H9 (cell line): ENCODE measurements at regions not wholly inside any gene's neighbourhood (a gene's known extent, or its start where the extent isn't known, plus 50 kb on each side); places are given as distances from the start of the nearest gene placed in this dataset.

Experiments used
- DNase-seq: peaks from one replicate; pipeline ENCODE4 v3.0.0-alpha.2; 2017
- H2AFZ ChIP-seq: one replicate; pipeline ENCODE4 v1.6.1; 2013; ENCODE audit warnings: mild to moderate bottlenecking, low read length, control low read depth, moderate library complexity
- H2AK5ac ChIP-seq: 2 replicates; pipeline ENCODE4 v1.6.1; 2013; ENCODE audit warnings: low read length, control low read depth, mixed read lengths; ENCODE audit not compliant: insufficient read length
- H2BK120ac ChIP-seq: one replicate; pipeline ENCODE4 v1.6.1; 2013; ENCODE audit warnings: low read depth, mild to moderate bottlenecking, low read length, control low read depth, inconsistent platforms; ENCODE audit not compliant: poor library complexity, severe bottlenecking
- H2BK12ac ChIP-seq: 2 replicates; pipeline ENCODE4 v1.6.1; 2013; ENCODE audit warnings: low read length, control low read depth, mixed read lengths, low read depth; ENCODE audit not compliant: insufficient read length
- H2BK15ac ChIP-seq: 2 replicates; pipeline ENCODE4 v1.6.1; 2013; ENCODE audit warnings: low read depth, low read length, control low read depth
- H2BK20ac ChIP-seq: one replicate; pipeline ENCODE4 v1.6.1; 2013; ENCODE audit warnings: low read depth, mild to moderate bottlenecking, low read length, control low read depth, inconsistent platforms; ENCODE audit not compliant: poor library complexity, severe bottlenecking
- H2BK5ac ChIP-seq: 2 replicates; pipeline ENCODE4 v1.6.1; 2013; ENCODE audit warnings: low read length, control low read depth, mixed read lengths; ENCODE audit not compliant: insufficient read length
- H3K14ac ChIP-seq: 2 replicates; pipeline ENCODE4 v1.6.1; 2013; ENCODE audit warnings: low read length, control low read depth; ENCODE audit not compliant: insufficient read depth
- H3K18ac ChIP-seq: 2 replicates; pipeline ENCODE4 v1.6.1; 2013; ENCODE audit warnings: low read depth, mild to moderate bottlenecking, mixed read lengths, low read length, control low read depth; ENCODE audit not compliant: insufficient read length
- H3K23ac ChIP-seq: 2 replicates; pipeline ENCODE4 v1.6.1; 2013; ENCODE audit warnings: low read length, control low read depth, mixed read lengths, low read depth; ENCODE audit not compliant: insufficient read length
- H3K23me2 ChIP-seq: 2 replicates; pipeline ENCODE4 v1.6.1; 2013; ENCODE audit warnings: low read depth, mild to moderate bottlenecking, mixed read lengths, low read length, control low read depth; ENCODE audit not compliant: insufficient read length, poor library complexity, severe bottlenecking
- H3K27ac ChIP-seq: 2 replicates; pipeline ENCODE4 v1.5.1; 2013; ENCODE audit warnings: low read length, control low read depth, mixed read lengths, low read depth; ENCODE audit not compliant: insufficient read length
- H3K27me3 ChIP-seq: 2 replicates; pipeline ENCODE4 v1.6.1; 2013; ENCODE audit warnings: low read length, control low read depth, inconsistent platforms; ENCODE audit not compliant: insufficient read depth
- H3K4ac ChIP-seq: 2 replicates; pipeline ENCODE4 v1.6.1; 2013; ENCODE audit warnings: low read depth, mild to moderate bottlenecking, control low read depth, inconsistent platforms, low read length, moderate library complexity
- H3K4me1 ChIP-seq: 2 replicates; pipeline ENCODE4 v1.6.1; 2013; ENCODE audit warnings: low read length, control low read depth, inconsistent platforms; ENCODE audit not compliant: insufficient read depth
- H3K4me2 ChIP-seq: 2 replicates; pipeline ENCODE4 v1.6.1; 2013; ENCODE audit warnings: low read length, control low read depth, mixed read lengths; ENCODE audit not compliant: insufficient read length, insufficient read depth
- H3K56ac ChIP-seq: 2 replicates; pipeline ENCODE4 v1.6.1; 2013; ENCODE audit warnings: low read depth, mild to moderate bottlenecking, mixed read lengths, low read length, control low read depth; ENCODE audit not compliant: insufficient read length
- H3K79me1 ChIP-seq: 2 replicates; pipeline ENCODE4 v1.6.1; 2013; ENCODE audit warnings: low read depth, mild to moderate bottlenecking, moderate library complexity, low read length, control low read depth, inconsistent platforms; ENCODE audit not compliant: insufficient read depth, poor library complexity, severe bottlenecking
- H3K79me2 ChIP-seq: 2 replicates; pipeline ENCODE4 v1.6.1; 2013; ENCODE audit warnings: low read length, control low read depth, inconsistent platforms; ENCODE audit not compliant: insufficient read depth
- H3K9ac ChIP-seq: 2 replicates; pipeline ENCODE4 v1.6.1; 2013; ENCODE audit warnings: low read length, control low read depth, mixed read lengths; ENCODE audit not compliant: insufficient read length; ENCODE audit errors: extremely low read depth
- H3K9me3 ChIP-seq: one replicate; pipeline ENCODE4 v1.6.1; 2013; ENCODE audit warnings: low read depth, low read length, inconsistent platforms; ENCODE audit not compliant: control insufficient read depth
- H3T11ph ChIP-seq: one replicate; pipeline ENCODE4 v1.6.1; 2013; ENCODE audit warnings: mild to moderate bottlenecking, low read length, control low read depth, inconsistent platforms
- H4K20me1 ChIP-seq: one replicate; pipeline ENCODE4 v1.6.1; 2013; ENCODE audit not compliant: control insufficient read depth, insufficient read length, insufficient read depth
- H4K5ac ChIP-seq: 2 replicates; pipeline ENCODE4 v1.6.1; 2013; ENCODE audit warnings: low read depth, mild to moderate bottlenecking, mixed read lengths, low read length, control low read depth; ENCODE audit not compliant: insufficient read length
- H4K8ac ChIP-seq: replicated peaks from 2 replicates; pipeline ENCODE4 v1.6.1; 2013; ENCODE audit warnings: low read length, control low read depth, mixed read lengths, low read depth; ENCODE audit not compliant: insufficient read length
- H4K91ac ChIP-seq: 2 replicates; pipeline ENCODE4 v1.6.1; 2013; ENCODE audit warnings: low read depth, mild to moderate bottlenecking, moderate library complexity, mixed read lengths, low read length, control low read depth; ENCODE audit not compliant: insufficient read length
- H3K27ac Mint-ChIP-seq, 3 experiments: 2 replicates in 2 of 3; 3 replicates in 1 of 3; pipeline ENCODE4 v1.8.0; 2020 to 2021; ENCODE audit warnings: mixed read lengths in 3 of 3, mild to moderate bottlenecking in 1 of 3, moderate library complexity in 1 of 3
- H3K27me3 Mint-ChIP-seq: 2 replicates; pipeline ENCODE4 v1.8.0; 2021; ENCODE audit warnings: low read depth, mild to moderate bottlenecking, moderate library complexity, mixed read lengths
- H3K36me3 Mint-ChIP-seq, 3 experiments: 2 replicates in 2 of 3; 3 replicates in 1 of 3; pipeline ENCODE4 v1.8.0; 2020 to 2021; ENCODE audit warnings: low read depth in 3 of 3, mixed read lengths in 3 of 3; ENCODE audit not compliant: insufficient read depth in 1 of 3
- H3K4me1 Mint-ChIP-seq, 2 experiments: 2 replicates each; pipeline ENCODE4 v1.8.0; 2020; ENCODE audit warnings: mixed read lengths in 2 of 2
- H3K4me3 Mint-ChIP-seq, 2 experiments: 2 replicates in 1 of 2; 3 replicates in 1 of 2; pipeline ENCODE4 v1.8.0; 2020 to 2021; ENCODE audit warnings: mild to moderate bottlenecking in 2 of 2, mixed read lengths in 2 of 2, moderate library complexity in 1 of 2
- H3K9me3 Mint-ChIP-seq, 2 experiments: 2 replicates in 1 of 2; 3 replicates in 1 of 2; pipeline ENCODE4 v1.8.0; 2020; ENCODE audit warnings: mild to moderate bottlenecking in 2 of 2, mixed read lengths in 2 of 2, moderate library complexity in 1 of 2
- WGBS: extraction: QIAGEN DNeasy Blood & Tissue Kit; methylation state at CpG from one replicate; pipeline ENCODE4 v1.1.7; 2013; ENCODE audit warnings: missing lambda C conversion rate, low lambda C conversion rate, mixed read lengths; ENCODE audit not compliant: insufficient read length; ENCODE audit errors: extremely low coverage; 5-methylcytosine and 5-hydroxymethylcytosine counted together
- TF ChIP-seq, protein P1 (sequence below): fragments of 200-600 bp; sonication (generic); conservative IDR thresholded peaks from 3 replicates; pipeline ENCODE4 v1.8.0; 2021; ENCODE audit warnings: antibody characterized with exemption, mild to moderate bottlenecking

DNA sequence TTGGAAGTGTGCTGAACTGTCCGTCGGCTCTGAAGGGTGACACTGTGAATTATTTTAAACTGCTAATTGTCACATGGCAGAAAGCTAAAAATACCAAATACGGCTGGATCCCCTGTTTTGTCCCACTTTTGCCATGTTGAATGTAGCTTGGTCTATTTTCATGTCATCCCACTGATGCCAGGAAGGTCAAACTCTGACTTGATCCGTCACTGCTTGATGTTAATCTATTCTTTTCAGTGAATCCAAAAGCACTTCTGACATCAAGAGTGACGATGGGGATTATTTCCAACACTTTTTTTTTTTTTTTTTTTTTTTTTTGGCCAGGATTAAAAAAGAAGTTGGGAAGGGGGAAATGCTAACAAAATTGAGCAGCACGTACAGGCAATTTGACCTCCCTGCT is 734.6 kb upstream of the TENM3 start:
- H3T11ph ChIP-seq: no peak overlapping the region
- no peak for DNase-seq
- no peak overlapping the region for H3K27ac ChIP-seq
- H2BK15ac ChIP-seq: no peak overlapping the region
- no peaks in the 10 kb centered on the region for H3K79me1 ChIP-seq
- no peak overlapping the region for H3K23ac ChIP-seq
- no peak overlapping the region for H3K4me2 ChIP-seq
- no peak overlapping the region for H2AFZ ChIP-seq
- H3K4me1 Mint-ChIP-seq: peaks cover 33 to 42% of the 10 kb centered on the region in 2 experiments
- H3K9me3 ChIP-seq: no peaks in the 10 kb centered on the region
- H3K9me3 Mint-ChIP-seq: no peaks in the 10 kb centered on the region
- H2BK12ac ChIP-seq: no peak overlapping the region
- H3K4me1 ChIP-seq: peaks cover 6% of the 10 kb centered on the region; the same call in 1 of the 2 replicates
- no peaks in the 10 kb centered on the region for H3K27me3 Mint-ChIP-seq
- no peak overlapping the region for H3K9ac ChIP-seq
- H3K4ac ChIP-seq: no peak overlapping the region
- H3K79me2 ChIP-seq: no peaks in the 10 kb centered on the region
- WGBS: no CpG with 5 or more reads among the region's 6 CpGs
- no peaks in the 10 kb centered on the region for H3K27me3 ChIP-seq
- no peak overlapping the region for H2BK120ac ChIP-seq
- H3K36me3 Mint-ChIP-seq: no peaks in the 10 kb centered on the region
- no peak overlapping the region for H4K5ac ChIP-seq
- no peaks in the 10 kb centered on the region for H4K20me1 ChIP-seq
- TF ChIP-seq, protein P1, sequence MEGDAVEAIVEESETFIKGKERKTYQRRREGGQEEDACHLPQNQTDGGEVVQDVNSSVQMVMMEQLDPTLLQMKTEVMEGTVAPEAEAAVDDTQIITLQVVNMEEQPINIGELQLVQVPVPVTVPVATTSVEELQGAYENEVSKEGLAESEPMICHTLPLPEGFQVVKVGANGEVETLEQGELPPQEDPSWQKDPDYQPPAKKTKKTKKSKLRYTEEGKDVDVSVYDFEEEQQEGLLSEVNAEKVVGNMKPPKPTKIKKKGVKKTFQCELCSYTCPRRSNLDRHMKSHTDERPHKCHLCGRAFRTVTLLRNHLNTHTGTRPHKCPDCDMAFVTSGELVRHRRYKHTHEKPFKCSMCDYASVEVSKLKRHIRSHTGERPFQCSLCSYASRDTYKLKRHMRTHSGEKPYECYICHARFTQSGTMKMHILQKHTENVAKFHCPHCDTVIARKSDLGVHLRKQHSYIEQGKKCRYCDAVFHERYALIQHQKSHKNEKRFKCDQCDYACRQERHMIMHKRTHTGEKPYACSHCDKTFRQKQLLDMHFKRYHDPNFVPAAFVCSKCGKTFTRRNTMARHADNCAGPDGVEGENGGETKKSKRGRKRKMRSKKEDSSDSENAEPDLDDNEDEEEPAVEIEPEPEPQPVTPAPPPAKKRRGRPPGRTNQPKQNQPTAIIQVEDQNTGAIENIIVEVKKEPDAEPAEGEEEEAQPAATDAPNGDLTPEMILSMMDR: no peak
- H4K8ac ChIP-seq: no peak overlapping the region
- H3K14ac ChIP-seq: no peak overlapping the region
- no peak overlapping the region for H3K18ac ChIP-seq
- no peak overlapping the region for H3K27ac Mint-ChIP-seq
- H2BK20ac ChIP-seq: no peak overlapping the region
- no peaks in the 10 kb centered on the region for H3K23me2 ChIP-seq
- H2AK5ac ChIP-seq: no peak overlapping the region
- H3K56ac ChIP-seq: no peak overlapping the region
- H2BK5ac ChIP-seq: no peak overlapping the region
- H4K91ac ChIP-seq: no peak overlapping the region
- H3K4me3 Mint-ChIP-seq: no peak overlapping the region
